Astrocyte (in vitro differentiated cells and primary cell): ENCODE measurements at regions not wholly inside any gene's neighbourhood (a gene's known extent, or its start where the extent isn't known, plus 50 kb on each side); places are given as distances from the start of the nearest gene placed in this dataset.

Source experiments
- DNase-seq: peaks from one replicate; pipeline ENCODE4 v3.0.0-alpha.2; 2010; ENCODE audit warnings: low read depth
- FAIRE-seq: peaks from 2 replicates; lab custom pipeline; 2011; peaks lifted over from hg19 to GRCh38; lab: Jason Lieb, UNC
- H2AFZ ChIP-seq: 2 replicates; pipeline ENCODE4 v1.6.0; 2012; ENCODE audit warnings: low read depth, low read length, inconsistent platforms
- H3K27ac ChIP-seq: 2 replicates; pipeline ENCODE4 v1.5.1; 2011; ENCODE audit warnings: low read depth, low read length, inconsistent platforms
- H3K27me3 ChIP-seq: 2 replicates; pipeline ENCODE4 v1.6.0; 2011; ENCODE audit warnings: low read length, inconsistent platforms; ENCODE audit not compliant: insufficient read depth
- H3K36me3 ChIP-seq: 2 replicates; pipeline ENCODE4 v1.5.1; 2011; ENCODE audit warnings: low read length, inconsistent platforms; ENCODE audit not compliant: insufficient read depth
- H3K4me1 ChIP-seq: 2 replicates; pipeline ENCODE4 v1.5.1; 2011; ENCODE audit warnings: low read length, inconsistent platforms; ENCODE audit not compliant: insufficient read depth
- H3K4me2 ChIP-seq: 2 replicates; pipeline ENCODE4 v1.6.0; 2012; ENCODE audit warnings: low read length, inconsistent platforms
- H3K4me3 ChIP-seq: 2 replicates; pipeline ENCODE4 v1.5.1; 2011; ENCODE audit warnings: low read depth, mild to moderate bottlenecking, low read length, inconsistent platforms; ENCODE audit not compliant: insufficient read depth
- H3K79me2 ChIP-seq: 2 replicates; pipeline ENCODE4 v1.6.0; 2012; ENCODE audit warnings: mild to moderate bottlenecking, low read length, inconsistent platforms; ENCODE audit not compliant: insufficient read depth
- H3K9ac ChIP-seq: 2 replicates; pipeline ENCODE4 v1.6.0; 2012; ENCODE audit warnings: mild to moderate bottlenecking, low read length, inconsistent platforms
- H3K9me3 ChIP-seq: 2 replicates; pipeline ENCODE4 v1.5.1; 2012; ENCODE audit warnings: low read depth, mild to moderate bottlenecking, low read length, inconsistent platforms; ENCODE audit not compliant: insufficient read depth
- H4K20me1 ChIP-seq: 2 replicates; pipeline ENCODE4 v1.6.0; 2012; ENCODE audit warnings: low read length, inconsistent platforms; ENCODE audit not compliant: insufficient read depth
- H3K27ac Mint-ChIP-seq: one replicate; pipeline ENCODE4 v1.8.0; 2021; ENCODE audit warnings: mild to moderate bottlenecking, mixed read lengths; ENCODE audit not compliant: unreplicated experiment
- H3K27me3 Mint-ChIP-seq: one replicate; pipeline ENCODE4 v1.8.0; 2021; ENCODE audit warnings: low read depth, mixed read lengths; ENCODE audit not compliant: unreplicated experiment
- H3K36me3 Mint-ChIP-seq: one replicate; pipeline ENCODE4 v1.8.0; 2021; ENCODE audit warnings: low read depth, mixed read lengths; ENCODE audit not compliant: unreplicated experiment
- H3K4me1 Mint-ChIP-seq: one replicate; pipeline ENCODE4 v1.8.0; 2021; ENCODE audit warnings: low read depth, mixed read lengths; ENCODE audit not compliant: unreplicated experiment
- H3K4me3 Mint-ChIP-seq: one replicate; pipeline ENCODE4 v1.8.0; 2021; ENCODE audit warnings: mild to moderate bottlenecking, moderate library complexity, mixed read lengths; ENCODE audit not compliant: unreplicated experiment
- H3K9me3 Mint-ChIP-seq: one replicate; pipeline ENCODE4 v1.8.0; 2021; ENCODE audit warnings: mild to moderate bottlenecking, mixed read lengths; ENCODE audit not compliant: unreplicated experiment
- EZH2 ChIP-seq: IDR thresholded peaks from 2 replicates; pipeline ENCODE4 v1.6.1; 2012; ENCODE audit warnings: mild to moderate bottlenecking, low read length, inconsistent platforms; ENCODE audit not compliant: insufficient read depth
- TF ChIP-seq, protein P1 (sequence below): IDR thresholded peaks from 2 replicates; pipeline ENCODE4 v1.5.1; 2011; ENCODE audit warnings: low read depth, mild to moderate bottlenecking, inconsistent platforms, low read length, moderate library complexity; ENCODE audit not compliant: insufficient read depth

DNA sequence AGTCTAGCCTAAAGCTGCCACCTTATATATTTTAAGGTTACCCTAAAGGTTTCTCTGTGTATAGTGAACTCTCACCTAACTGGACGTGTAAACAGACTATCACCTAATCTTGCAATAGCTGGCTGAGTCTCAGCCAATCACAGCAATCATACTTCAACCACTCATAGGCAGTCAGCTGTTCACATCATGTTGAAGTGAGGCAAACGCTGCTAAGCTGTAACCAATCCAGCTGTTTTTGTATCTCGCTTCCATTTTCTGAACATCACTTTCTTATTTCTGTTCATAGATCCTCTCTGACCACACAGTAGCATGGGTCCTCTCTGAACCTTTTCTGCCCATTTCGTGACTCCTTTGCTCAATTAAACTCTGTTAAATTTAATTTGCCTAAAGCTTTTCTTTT lies 468.2 kb upstream of the POU3F3 start:
- peaks cover 2% of the 10 kb centered on the region for H3K27me3 Mint-ChIP-seq
- no peak overlapping the region for H3K4me3 Mint-ChIP-seq
- Histone ChIP-seq H3K9me3 (no peaks in the 10 kb centered on the region), H3K4me2 (no peak overlapping the region), H2AFZ (no peak overlapping the region), H3K9ac (no peak overlapping the region), H3K4me3 (no peak overlapping the region), H3K27ac (no peak overlapping the region), H3K27me3 (no peaks in the 10 kb centered on the region), H3K36me3 (no peaks in the 10 kb centered on the region), H3K4me1 (no peaks in the 10 kb centered on the region), H3K79me2 (no peaks in the 10 kb centered on the region), H4K20me1 (no peaks in the 10 kb centered on the region)
- TF ChIP-seq EZH2 = no peak
- peaks cover 12% of the 10 kb centered on the region for H3K4me1 Mint-ChIP-seq
- FAIRE-seq (no peak), DNase-seq (no peak)
- no peak overlapping the region for H3K27ac Mint-ChIP-seq
- peaks cover 3% of the 10 kb centered on the region for H3K9me3 Mint-ChIP-seq
- H3K36me3 Mint-ChIP-seq = no peaks in the 10 kb centered on the region

GRCh38 chr2:104388296-104388695 lies 465.6 kb upstream of the POU3F3 start:
- Histone ChIP-seq H3K9me3 (no peaks in the 10 kb centered on the region), H3K27ac (no peak overlapping the region), H4K20me1 (no peaks in the 10 kb centered on the region), H3K27me3 (no peaks in the 10 kb centered on the region), H3K36me3 (no peaks in the 10 kb centered on the region), H3K9ac (no peak overlapping the region), H3K4me3 (no peak overlapping the region), H3K79me2 (no peaks in the 10 kb centered on the region), H3K4me1 (no peaks in the 10 kb centered on the region), H2AFZ (no peak overlapping the region), H3K4me2 (peak overlapping the region; percentile 5)
- peak overlapping the region; percentile 93 for H3K27ac Mint-ChIP-seq
- H3K9me3 Mint-ChIP-seq = peaks cover 3% of the 10 kb centered on the region
- no peak overlapping the region for H3K4me3 Mint-ChIP-seq
- DNase-seq = peak; percentile 36
- no peak for TF ChIP-seq EZH2
- TF ChIP-seq, protein P1, sequence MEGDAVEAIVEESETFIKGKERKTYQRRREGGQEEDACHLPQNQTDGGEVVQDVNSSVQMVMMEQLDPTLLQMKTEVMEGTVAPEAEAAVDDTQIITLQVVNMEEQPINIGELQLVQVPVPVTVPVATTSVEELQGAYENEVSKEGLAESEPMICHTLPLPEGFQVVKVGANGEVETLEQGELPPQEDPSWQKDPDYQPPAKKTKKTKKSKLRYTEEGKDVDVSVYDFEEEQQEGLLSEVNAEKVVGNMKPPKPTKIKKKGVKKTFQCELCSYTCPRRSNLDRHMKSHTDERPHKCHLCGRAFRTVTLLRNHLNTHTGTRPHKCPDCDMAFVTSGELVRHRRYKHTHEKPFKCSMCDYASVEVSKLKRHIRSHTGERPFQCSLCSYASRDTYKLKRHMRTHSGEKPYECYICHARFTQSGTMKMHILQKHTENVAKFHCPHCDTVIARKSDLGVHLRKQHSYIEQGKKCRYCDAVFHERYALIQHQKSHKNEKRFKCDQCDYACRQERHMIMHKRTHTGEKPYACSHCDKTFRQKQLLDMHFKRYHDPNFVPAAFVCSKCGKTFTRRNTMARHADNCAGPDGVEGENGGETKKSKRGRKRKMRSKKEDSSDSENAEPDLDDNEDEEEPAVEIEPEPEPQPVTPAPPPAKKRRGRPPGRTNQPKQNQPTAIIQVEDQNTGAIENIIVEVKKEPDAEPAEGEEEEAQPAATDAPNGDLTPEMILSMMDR = no peak
- H3K36me3 Mint-ChIP-seq = no peaks in the 10 kb centered on the region
- peaks cover 2% of the 10 kb centered on the region for H3K27me3 Mint-ChIP-seq
- H3K4me1 Mint-ChIP-seq = peaks cover 12% of the 10 kb centered on the region
- no peak for FAIRE-seq

GRCh38 chr2:104402825-104403224 lies 451.1 kb upstream of the POU3F3 start:
- FAIRE-seq = no peak
- H3K36me3 Mint-ChIP-seq = no peaks in the 10 kb centered on the region

More at GRCh38 chr2:104402825-104403224, 451.1 kb upstream of the POU3F3 start:
- Histone ChIP-seq H3K9ac (no peak overlapping the region), H3K79me2 (no peaks in the 10 kb centered on the region), H3K36me3 (no peaks in the 10 kb centered on the region), H3K4me1 (peaks cover 7% of the 10 kb centered on the region), H3K4me3 (no peak overlapping the region), H3K27me3 (no peaks in the 10 kb centered on the region), H3K27ac (no peak overlapping the region), H2AFZ (no peak overlapping the region), H3K9me3 (no peaks in the 10 kb centered on the region), H4K20me1 (no peaks in the 10 kb centered on the region), H3K4me2 (no peak overlapping the region)
- Mint-ChIP-seq H3K9me3 (no peaks in the 10 kb centered on the region), H3K4me3 (no peak overlapping the region), H3K27me3 (no peaks in the 10 kb centered on the region), H3K4me1 (peaks cover 10% of the 10 kb centered on the region), H3K27ac (no peak overlapping the region)
- TF ChIP-seq, protein P1 = no peak
- no peak for TF ChIP-seq EZH2
- DNase-seq = no peak
